ENCODE measurements at regions not wholly inside any gene's neighbourhood (a gene's known extent, or its start where the extent isn't known, plus 50 kb on each side); places are given as distances from the start of the nearest gene placed in this dataset.

GRCh38 chr13:64959276-64959675 is 2270.9 kb downstream of the PCDH9 start:
- intact Hi-C loops (cut with micrococcal nuclease; ENCODE audit: unreplicated experiment): no loop called here
- Histone ChIP-seq H3K4me1 (ENCODE audit: insufficient read depth, low read length) (no peaks in the 10 kb centered on the region), H3K9ac (ENCODE audit: insufficient read depth, low read depth, low read length) (no peak overlapping the region), H3K9me3 (ENCODE audit: low read length) (no peaks in the 10 kb centered on the region), H3K27me3 (ENCODE audit: control insufficient read depth in 1 of 2, insufficient read depth in 2 of 2, low read length in 2 of 2) (no peaks in the 10 kb centered on the region), H3K4me2 (ENCODE audit: low read depth, low read length) (no peak overlapping the region), H4K20me1 (ENCODE audit: insufficient read depth, low read length) (no peaks in the 10 kb centered on the region), H3K36me3 (replicated peaks in 1 of 2; ENCODE audit: control insufficient read depth in 1 of 2, insufficient read depth in 2 of 2, low read length in 2 of 2) (no peaks in the 10 kb centered on the region), H2AFZ (ENCODE audit: low read length) (no peak overlapping the region), H3K27ac (ENCODE audit: extremely low read length, insufficient read depth, low read length) (no peak overlapping the region), H3K4me3 (replicated peaks in 1 of 3; ENCODE audit: insufficient read depth in 1 of 3, low read depth in 2 of 3, low read length in 3 of 3) (no peak overlapping the region), H3K79me2 (ENCODE audit: insufficient read depth, low read length) (no peaks in the 10 kb centered on the region)
- 61% methylated on average over 15 of the region's 15 CpGs for WGBS (ENCODE audit: low lambda C conversion rate)
- DNase-seq (ENCODE audit: low spot score): no peak
- ChIA-PET CTCF (ENCODE audit: low intra/inter-chr PET ratio, low total read pairs) (no interaction called here), POLR2A (no interaction called here)
- ATAC-seq: no peak
- BruUV-seq (replicated peaks): no TSS peak
- in situ Hi-C loops (cut with HindIII; ENCODE audit: extremely low pct_ligation_motif_present, low pct_unique_long_range_greater_than_20kb): no loop called here
- no peak for FAIRE-seq
- TF ChIP-seq HMGXB3 (CRISPR knock-in tag; IDR thresholded peaks at IDR 0.05; ENCODE audit: borderline replicate concordance) (no peak), ZNF333 (CRISPR knock-in tag; IDR thresholded peaks at IDR 0.05; ENCODE audit: borderline replicate concordance) (no peak), AHDC1 (CRISPR knock-in tag; IDR thresholded peaks at IDR 0.05; ENCODE audit: borderline replicate concordance) (no peak), IKZF1 (IDR thresholded peaks at IDR 0.05) (no peak), TCF7L2 (IDR thresholded peaks at IDR 0.05; ENCODE audit: low read depth, low read length) (no peak), ZNF558 (CRISPR knock-in tag; IDR thresholded peaks at IDR 0.05; ENCODE audit: borderline replicate concordance) (no peak), ERF (CRISPR knock-in tag; IDR thresholded peaks at IDR 0.05) (no peak), ZBTB3 (CRISPR knock-in tag; IDR thresholded peaks at IDR 0.05; ENCODE audit: borderline replicate concordance, low read depth) (no peak), ZNF670 (CRISPR knock-in tag; IDR thresholded peaks at IDR 0.05; ENCODE audit: borderline replicate concordance) (no peak), DMTF1 (CRISPR knock-in tag; IDR thresholded peaks at IDR 0.05) (no peak), ZFP41 (CRISPR knock-in tag; IDR thresholded peaks at IDR 0.05; ENCODE audit: borderline replicate concordance) (no peak), MED1 (CRISPR knock-in tag; IDR thresholded peaks at IDR 0.05) (no peak), TBP (CRISPR knock-in tag; IDR thresholded peaks at IDR 0.05) (no peak), ZC3H13 (CRISPR knock-in tag; IDR thresholded peaks at IDR 0.05) (no peak)
